Brain microvascular endothelial cell (primary cell): ENCODE measurements at regions not wholly inside any gene's neighbourhood (a gene's known extent, or its start where the extent isn't known, plus 50 kb on each side); places are given as distances from the start of the nearest gene placed in this dataset.
A peak's percentile ranks its signal among the peaks of the same experiment; 100 is the strongest.

Experiments used
- DNase-seq: peaks from one replicate; pipeline ENCODE4 v3.0.0-alpha.2; 2020
- H3K27ac ChIP-seq: fragments of 250-450 bp; sonication (Bioruptor Pico); 2 replicates; pipeline ENCODE4 v1.5.1; 2020; ENCODE audit warnings: mild to moderate bottlenecking, moderate library complexity
- H3K27me3 ChIP-seq: fragments of 250-450 bp; sonication (Bioruptor Pico); replicated peaks from 2 replicates; pipeline ENCODE4 v1.5.1; 2020; ENCODE audit warnings: mild to moderate bottlenecking
- H3K36me3 ChIP-seq: fragments of 250-450 bp; sonication (Bioruptor Pico); replicated peaks from 2 replicates; pipeline ENCODE4 v1.5.1; 2020; ENCODE audit warnings: mild to moderate bottlenecking
- H3K4me3 ChIP-seq: 2 replicates; pipeline ENCODE4 v1.5.1; 2011; ENCODE audit warnings: low read depth, mild to moderate bottlenecking, control low read depth, low read length, moderate library complexity
- CTCF ChIP-seq: IDR thresholded peaks from 2 replicates; pipeline ENCODE4 v1.5.1; 2011; ENCODE audit warnings: low read depth, mild to moderate bottlenecking, moderate library complexity, low read length, control low read depth, inconsistent platforms; ENCODE audit errors: missing control alignments
- in situ Hi-C: cut with HindIII; loops from 2 replicates; pipeline ENCODE4 v1.10.0; 2017; ENCODE audit warnings: low sequenced_read_pairs, low pct_ligation_motif_present

GRCh38 chr7:130966246-130967009 lies 232.4 kb upstream of the KLF14 start:
- H3K27me3 ChIP-seq, result no peaks in the 10 kb centered on the region
- in situ Hi-C loops, result no loop called here
- H3K27ac ChIP-seq, result peak overlapping the region; percentile 60
- no peak overlapping the region for H3K4me3 ChIP-seq
- no peak for TF ChIP-seq CTCF
- H3K36me3 ChIP-seq, result no peaks in the 10 kb centered on the region
- DNase-seq, result peak; percentile 81

- no peak for TF ChIP-seq CTCF
- DNase-seq, result no peak
- Histone ChIP-seq H3K36me3 (no peaks in the 10 kb centered on the region), H3K4me3 (no peak overlapping the region), H3K27ac (no peak overlapping the region), H3K27me3 (no peaks in the 10 kb centered on the region)
- in situ Hi-C loops, result no loop called here
Observed at GRCh38 chr7:130970196-130970595, 236.2 kb upstream of the KLF14 start.

GRCh38 chr7:130970696-130971095 lies 236.7 kb upstream of the KLF14 start:
- in situ Hi-C loops, result no loop called here
- TF ChIP-seq CTCF, result no peak
- Histone ChIP-seq H3K36me3 (no peaks in the 10 kb centered on the region), H3K4me3 (no peak overlapping the region), H3K27me3 (no peaks in the 10 kb centered on the region), H3K27ac (no peak overlapping the region)
- no peak for DNase-seq

- H3K27me3 ChIP-seq, result no peaks in the 10 kb centered on the region
- in situ Hi-C loops, result no loop called here
- H3K27ac ChIP-seq, result no peak overlapping the region
- DNase-seq, result no peak
- H3K36me3 ChIP-seq, result no peaks in the 10 kb centered on the region
- no peak for TF ChIP-seq CTCF
- no peak overlapping the region for H3K4me3 ChIP-seq
Observed at GRCh38 chr7:130971297-130971696, 237.3 kb upstream of the KLF14 start.

- no peak for TF ChIP-seq CTCF
- DNase-seq, result no peak
- Histone ChIP-seq H3K36me3 (no peaks in the 10 kb centered on the region), H3K27ac (no peak overlapping the region), H3K4me3 (no peak overlapping the region), H3K27me3 (no peaks in the 10 kb centered on the region)
- in situ Hi-C loops, result no loop called here
Observed at GRCh38 chr7:130972201-130972600, 238.2 kb upstream of the KLF14 start.

GRCh38 chr7:130973637-130974036 lies 239.6 kb upstream of the KLF14 start:
- H3K27ac ChIP-seq, result no peak overlapping the region

More at GRCh38 chr7:130973637-130974036, 239.6 kb upstream of the KLF14 start:
- in situ Hi-C loops, result no loop called here
- H3K27me3 ChIP-seq, result no peaks in the 10 kb centered on the region
- TF ChIP-seq CTCF, result no peak
- no peaks in the 10 kb centered on the region for H3K36me3 ChIP-seq
- H3K4me3 ChIP-seq, result no peak overlapping the region
- DNase-seq, result no peak
